RPMI8226 (cell line): ENCODE measurements at regions not wholly inside any gene's neighbourhood (a gene's known extent, or its start where the extent isn't known, plus 50 kb on each side); places are given as distances from the start of the nearest gene placed in this dataset.
"Not testable (repeated sequence)": the region's sequence is repeated elsewhere in the genome, so short reads cannot be mapped to it uniquely, and the experiment has no call there.

ENCODE experiments used
- DNase-seq: peaks from one replicate; pipeline ENCODE4 v3.0.0-alpha.2; 2015

DNA sequence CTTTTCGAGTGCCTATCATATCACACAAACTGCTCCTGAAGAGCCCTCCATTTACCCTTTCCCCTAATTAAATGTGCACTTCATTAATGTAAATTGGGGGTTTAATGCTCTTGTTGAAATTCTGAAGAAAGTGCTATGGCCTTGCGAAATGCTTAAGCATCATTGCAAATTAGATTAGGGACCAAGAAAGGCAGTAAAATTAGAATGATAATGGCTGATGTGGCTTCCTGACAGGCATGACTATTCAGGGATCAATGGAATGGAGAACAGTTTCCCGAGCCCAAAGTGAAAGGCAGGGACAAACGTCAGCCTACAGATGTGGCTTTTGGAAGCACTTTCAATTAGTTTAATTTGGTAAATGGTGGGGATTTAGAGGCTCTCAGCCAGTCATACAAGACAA lies 120.1 kb downstream of the NKX6-1 start:
- no peak for DNase-seq

DNA sequence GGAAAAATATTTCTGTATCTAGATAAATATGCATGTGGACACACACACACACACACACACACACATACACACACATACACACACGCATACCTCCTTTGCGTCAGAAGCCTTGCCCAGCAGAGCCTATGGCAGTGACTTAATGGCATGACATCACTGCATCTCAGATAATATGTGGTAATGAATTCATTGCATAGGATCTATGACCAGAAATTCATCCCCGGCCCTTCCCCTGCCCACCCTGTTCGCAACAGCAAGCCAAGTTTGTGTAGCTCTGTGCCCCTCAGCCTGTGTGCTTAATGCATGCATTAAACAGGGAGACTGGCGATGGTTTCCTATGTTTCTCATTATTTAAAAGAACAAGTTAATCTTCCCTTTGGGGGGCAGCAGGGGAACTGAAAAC lies 120.7 kb downstream of the NKX6-1 start:
- DNase-seq, result no peak

- no peak for DNase-seq
These were observed 132.2 kb downstream of the NKX6-1 start for GRCh38 chr4:84366907-84367306.

- no peak for DNase-seq
These were observed 132.9 kb downstream of the NKX6-1 start for GRCh38 chr4:84366161-84366560.

DNA sequence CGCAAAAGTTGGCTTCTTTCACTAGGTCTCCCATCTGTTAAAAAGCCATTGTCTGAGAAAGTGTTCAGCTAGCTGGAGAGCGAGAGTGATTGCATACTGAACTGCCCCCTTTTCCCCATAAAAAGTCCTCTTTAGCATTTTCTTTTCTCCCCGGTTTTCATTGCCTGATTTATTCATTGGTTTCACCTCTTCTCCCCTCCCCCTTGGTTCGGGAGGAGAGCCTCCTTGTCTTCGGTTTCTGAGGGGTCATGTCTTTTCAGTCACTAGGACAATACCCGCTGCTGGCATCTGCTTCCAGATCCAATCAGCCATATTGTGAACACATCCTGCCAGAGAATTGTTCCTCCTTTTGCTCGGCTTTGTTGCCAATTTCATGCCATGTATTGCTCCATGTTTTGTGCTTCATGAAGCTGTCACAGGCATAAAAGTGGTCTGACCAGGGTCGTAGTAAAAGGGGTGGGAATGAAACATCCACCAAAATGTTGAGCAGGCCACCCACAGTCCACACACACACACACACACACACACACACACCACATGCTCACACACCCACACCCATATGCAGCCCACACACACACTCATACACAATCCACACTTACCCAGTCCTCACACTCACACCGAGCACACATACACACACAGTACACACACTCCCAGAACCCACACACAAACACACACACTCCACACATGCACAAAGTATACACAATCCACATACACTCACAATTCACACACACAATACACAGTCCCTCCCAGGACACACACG lies 136.0 kb downstream of the NKX6-1 start:
- DNase-seq, result no peak

GRCh38 chr4:84342161-84342560 lies 156.9 kb downstream of the NKX6-1 start:
- DNase-seq, result no peak

DNA sequence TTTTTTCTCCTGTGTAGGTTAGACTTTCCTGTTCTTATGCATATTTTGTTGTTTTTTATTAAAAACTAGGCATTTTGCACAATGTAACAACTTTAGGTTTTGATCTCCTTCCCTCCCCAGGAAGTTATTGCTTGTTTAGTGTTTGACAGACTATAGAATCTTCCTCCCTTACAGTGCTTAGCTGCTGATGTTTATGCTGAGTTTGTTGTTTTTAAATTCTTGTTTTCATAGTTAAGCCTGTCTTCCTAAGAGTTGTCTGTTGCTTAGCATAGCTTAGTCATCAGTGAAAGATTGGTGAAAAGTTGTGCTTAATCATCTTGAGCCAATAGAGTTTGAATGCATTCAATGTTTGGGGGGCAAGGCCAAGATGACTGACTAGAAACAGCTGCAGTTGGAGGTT lies 157.5 kb downstream of the NKX6-1 start:
- DNase-seq, result no peak

DNA sequence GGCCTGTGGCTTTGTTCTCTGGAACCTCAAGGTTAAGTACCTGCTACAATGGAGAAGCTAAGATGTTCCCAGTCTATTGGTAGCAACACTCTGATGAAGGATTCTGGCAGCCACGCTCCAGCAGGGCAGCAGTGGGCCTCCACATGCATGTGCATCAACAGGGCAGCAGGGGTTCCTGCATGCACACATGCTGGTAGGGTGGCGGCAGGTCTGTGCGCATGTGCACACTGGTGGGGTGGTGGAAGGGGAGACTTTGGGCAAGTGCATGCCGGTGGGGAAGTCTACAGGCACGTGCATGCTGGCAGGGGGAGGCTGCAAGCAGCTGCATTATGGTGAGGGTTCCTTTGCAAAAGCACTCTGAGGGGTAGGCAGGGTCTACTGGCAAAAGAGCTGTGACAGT lies 160.7 kb downstream of the NKX6-1 start:
- DNase-seq, result no peak

DNA sequence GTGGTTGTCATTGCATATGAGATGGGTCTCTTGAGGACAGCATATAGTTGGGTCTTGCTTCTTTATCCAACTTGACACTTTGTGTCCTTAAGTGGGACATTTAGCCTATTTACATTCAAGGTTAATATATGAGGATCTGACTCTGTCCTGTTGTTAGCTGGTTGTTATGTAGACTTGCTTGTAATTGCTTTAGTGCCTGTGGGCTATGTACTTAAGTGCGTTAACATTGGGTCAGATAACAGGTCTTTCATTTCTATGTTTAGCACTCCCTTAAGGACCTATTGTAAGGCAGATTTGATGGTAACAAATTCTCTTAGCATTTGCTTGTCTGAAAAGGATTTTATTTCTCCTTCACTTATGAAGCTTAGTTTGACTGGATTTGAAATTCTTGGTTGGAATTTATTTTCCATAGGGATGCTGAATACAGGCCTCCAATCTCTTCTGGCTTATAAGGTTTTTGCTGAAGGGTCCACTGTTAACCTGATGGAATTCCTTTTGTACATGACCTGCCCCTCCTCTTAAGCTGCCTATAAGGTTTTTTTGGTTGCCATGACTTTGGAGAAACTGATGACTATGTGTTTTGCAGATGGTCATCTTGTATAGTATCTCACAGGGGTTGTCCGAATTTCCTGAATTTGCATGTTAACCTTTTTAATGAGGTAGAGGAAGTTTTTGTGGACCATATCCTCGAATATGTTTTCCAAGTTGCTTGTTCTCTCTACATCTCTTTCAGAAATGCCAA lies 162.0 kb downstream of the NKX6-1 start:
- DNase-seq, result no peak

DNA sequence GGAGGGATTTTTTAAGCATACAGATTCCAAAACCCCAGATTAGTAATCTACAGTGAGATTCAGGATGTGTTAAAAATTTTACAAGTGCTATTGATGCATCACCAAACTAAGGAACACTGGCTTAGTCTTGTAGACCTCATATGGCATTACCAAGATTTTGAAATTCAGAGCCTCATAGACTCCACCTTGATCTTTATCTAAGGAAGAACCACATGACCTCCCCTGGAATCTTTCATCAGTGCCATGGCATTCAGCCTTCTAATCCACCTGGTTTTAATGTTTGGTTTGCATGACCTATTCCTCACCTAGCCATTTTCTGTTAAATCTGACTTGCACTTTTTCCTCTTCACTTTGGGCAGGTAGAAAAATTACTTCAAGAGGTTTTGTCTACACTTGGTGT lies 171.6 kb downstream of the NKX6-1 start:
- no peak for DNase-seq

DNA sequence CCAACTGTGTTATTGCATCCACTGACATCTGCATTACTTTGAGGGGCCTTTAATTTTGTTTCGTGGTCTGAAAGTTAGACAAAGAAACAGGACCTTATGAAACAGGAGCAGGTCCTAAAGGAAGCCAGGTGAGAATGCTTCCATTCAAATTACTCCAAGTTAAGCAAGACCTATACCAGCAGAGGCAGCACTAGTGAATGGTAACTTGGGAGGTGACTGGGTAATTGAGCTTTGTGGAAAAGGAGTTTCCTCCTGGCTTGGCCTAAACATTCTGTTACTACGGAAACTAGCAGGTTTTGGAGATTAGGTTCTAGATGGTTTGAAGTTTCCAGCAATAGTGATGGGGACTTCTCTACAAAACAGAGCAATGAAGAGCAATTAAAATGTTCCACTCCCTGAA lies 173.5 kb downstream of the NKX6-1 start:
- no peak for DNase-seq

DNA sequence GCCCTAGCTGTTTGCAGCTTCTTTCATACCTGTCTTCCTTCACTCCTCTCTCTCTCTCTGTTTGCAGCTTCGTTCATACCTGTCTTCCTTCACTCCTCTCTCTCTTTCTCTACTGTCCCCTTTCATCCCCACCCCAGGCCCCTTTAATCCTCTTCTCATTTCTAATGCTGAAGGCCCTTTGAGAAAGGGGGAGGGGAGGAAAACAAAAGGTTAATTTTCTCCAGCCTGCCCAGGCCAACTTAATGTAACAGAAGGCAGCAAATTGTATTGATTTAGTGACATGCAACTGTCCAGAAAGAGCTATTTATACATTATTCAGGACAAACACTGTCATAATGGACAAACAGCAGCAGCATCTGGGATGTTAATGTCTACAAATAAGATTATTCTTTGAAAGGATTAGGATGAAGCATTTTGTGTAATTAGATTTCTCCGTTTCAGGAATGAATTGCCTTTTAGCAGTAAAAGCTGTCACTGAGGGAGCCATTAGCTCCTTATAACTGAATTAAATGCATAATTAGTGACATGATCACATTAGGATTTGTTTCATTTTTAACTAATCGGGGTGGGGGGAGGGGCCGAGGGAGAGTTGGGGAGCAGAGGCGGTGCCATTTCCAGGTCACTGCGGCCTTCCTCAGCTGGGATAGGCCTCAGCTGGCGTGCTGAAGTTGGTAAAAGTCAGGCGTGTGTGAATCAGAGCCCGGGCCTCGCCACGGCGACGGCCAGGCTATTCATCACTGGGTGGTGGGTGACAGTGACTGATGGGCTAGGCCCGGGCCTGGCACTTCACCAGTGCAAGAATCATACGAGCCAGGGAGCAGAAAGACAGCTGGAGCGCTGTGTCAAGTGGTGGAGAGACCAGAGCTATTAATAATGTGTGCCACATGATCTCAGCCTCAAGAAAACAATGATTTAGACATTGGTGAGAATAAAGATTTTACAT lies 174.5 kb downstream of the NKX6-1 start:
- DNase-seq, result no peak

GRCh38 chr4:84319124-84319523 lies 180.0 kb downstream of the NKX6-1 start:
- DNase-seq, result no peak

DNA sequence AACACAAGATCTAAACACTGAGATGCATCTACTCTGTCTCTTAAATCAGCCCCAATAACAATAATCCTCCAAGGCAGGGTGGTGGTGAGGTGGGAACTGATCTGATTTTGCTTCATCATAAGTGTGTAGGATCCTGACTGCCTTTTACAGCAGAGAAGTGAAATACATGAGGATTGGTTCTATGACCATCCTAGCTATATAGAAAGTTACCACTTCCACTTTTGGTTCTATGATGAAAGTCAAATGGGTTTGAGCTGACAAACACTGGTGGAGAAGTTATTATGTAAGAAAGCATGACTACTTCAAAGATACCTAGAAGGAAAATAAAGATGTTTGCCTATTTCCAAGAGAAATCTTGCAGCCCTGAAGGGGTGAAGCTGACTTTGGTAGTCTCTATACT lies 181.6 kb downstream of the NKX6-1 start:
- no peak for DNase-seq

DNA sequence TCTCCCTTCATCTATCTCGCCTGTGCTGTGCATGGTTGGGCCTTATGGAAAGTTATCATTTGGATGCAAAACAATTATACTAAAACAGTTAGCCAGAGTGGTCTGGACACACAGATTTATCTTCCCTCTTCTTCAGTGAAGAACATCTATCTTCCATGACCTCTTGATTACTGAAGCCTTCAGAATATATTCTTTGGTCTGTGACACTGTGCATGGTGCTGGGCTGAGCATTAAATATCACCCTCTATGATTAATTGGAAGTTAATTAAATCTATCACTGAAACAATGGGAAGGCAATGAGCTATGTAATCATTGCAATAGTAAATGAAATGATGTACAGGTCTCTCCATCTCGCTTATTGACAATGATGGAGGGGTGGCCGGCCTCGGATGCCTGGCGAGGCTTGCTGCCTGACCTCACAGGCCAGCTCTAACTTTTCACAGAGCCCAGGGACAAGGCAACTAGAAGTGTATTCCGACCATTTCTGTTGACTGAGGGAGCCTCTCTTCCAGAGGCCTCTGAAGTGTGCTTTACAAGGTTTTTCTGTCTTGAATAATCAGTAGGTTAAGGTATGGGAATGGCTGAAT lies 186.6 kb downstream of the NKX6-1 start:
- DNase-seq, result no peak

- DNase-seq, result no peak
These were observed 189.9 kb downstream of the NKX6-1 start for GRCh38 chr4:84309191-84309590.

DNA sequence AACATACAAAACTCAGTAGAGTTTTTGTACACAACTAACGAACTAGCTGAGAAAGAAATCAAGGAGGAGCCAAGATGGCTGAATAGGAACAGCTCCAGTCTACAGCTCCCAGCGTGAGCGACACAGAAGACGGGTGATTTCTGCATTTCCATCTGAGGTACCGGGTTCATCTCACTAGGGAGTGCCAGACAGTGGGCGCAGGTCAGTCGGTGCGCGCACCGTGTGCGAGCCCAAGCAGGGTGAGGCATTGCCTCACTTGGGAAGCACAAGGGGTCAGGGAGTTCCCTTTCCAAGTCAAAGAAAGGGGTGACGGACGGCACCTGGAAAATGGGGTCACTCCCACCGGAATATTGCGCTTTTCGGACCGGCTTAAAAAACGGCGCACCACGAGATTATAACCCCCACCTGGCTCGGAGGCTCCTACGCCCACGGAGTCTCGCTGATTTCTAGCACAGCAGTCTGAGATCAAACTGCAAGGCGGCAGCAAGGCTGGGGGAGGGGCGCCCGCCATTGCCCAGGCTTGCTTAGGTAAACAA lies 200.3 kb downstream of the NKX6-1 start:
- not testable (repeated sequence) for DNase-seq

- DNase-seq, result no peak
These were observed 200.9 kb downstream of the NKX6-1 start for GRCh38 chr4:84298023-84298718.

- no peak for DNase-seq
These were observed 207.1 kb downstream of the NKX6-1 start for GRCh38 chr4:84291969-84292368.

DNA sequence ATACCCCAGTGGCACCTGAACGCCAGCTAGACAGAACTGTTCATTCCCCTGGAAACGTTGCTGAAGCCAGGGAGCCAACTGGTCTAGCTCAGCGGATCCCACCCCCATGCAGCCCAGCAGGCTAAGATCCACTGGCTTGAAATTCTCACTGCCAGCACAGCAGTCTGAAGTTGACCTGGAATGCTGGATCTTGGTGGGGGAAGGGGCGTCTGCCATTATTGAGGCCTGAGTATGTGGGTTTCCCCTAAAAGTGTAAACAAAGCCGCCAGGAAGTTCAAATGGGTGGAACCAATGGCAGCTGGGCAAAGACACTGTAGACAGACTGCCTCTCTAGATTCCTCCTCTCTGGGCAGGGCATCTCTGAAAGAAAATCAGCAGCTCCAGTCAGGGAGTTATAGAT lies 213.0 kb downstream of the NKX6-1 start:
- DNase-seq, result no peak

DNA sequence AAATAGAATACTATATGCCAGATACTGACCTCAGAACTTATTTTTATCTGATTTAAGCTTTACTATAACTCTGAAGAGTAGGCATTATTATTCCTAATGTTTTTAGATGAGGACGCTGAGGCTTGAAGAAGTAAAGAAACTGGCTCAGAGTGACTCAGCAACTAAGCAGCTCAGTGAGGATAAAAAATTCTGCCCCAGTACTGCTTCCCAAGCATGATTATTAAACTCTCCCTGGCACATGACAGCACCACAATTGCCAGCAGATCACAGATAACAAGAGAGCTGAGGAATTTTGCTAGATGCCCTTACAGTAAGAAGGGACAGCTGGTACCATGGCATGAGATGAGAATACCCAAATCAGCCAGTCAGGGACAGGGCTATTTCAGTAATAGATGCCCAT lies 219.4 kb downstream of the NKX6-1 start:
- DNase-seq, result no peak

DNA sequence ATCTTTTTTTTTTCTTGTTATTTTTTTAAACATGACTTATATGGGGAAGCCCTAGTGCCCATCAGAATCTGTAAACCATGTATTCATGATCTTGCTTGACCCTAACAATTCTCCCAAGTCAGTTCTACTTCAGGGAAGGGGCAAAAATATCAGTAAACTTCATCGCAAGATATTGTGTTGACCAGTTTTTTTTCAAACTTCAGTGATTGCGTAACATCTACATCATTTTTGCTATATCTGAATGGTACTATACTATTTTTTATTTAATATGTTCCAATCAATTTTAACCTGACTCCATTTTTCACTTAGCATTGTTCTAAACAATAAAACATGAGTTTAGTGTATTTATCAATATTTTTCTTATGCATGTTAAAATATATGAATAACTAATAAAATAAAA lies 221.2 kb downstream of the NKX6-1 start:
- no peak for DNase-seq
